ENCODE measurements at regions not wholly inside any gene's neighbourhood (a gene's known extent, or its start where the extent isn't known, plus 50 kb on each side); places are given as distances from the start of the nearest gene placed in this dataset.

GRCh38 chr14:85911044-85911443 is 381.1 kb downstream of the FLRT2 start:
- TF ChIP-seq POLR2A (IDR thresholded peaks at IDR 0.05) (no peak), CTCF (IDR thresholded peaks at IDR 0.05) (no peak), POLR2AphosphoS5 (IDR thresholded peaks at IDR 0.05) (no peak)

Measured in breast epithelium (tissue), 3 donors.